ENCODE measurements at regions not wholly inside any gene's neighbourhood (a gene's known extent, or its start where the extent isn't known, plus 50 kb on each side); places are given as distances from the start of the nearest gene placed in this dataset.

DNA sequence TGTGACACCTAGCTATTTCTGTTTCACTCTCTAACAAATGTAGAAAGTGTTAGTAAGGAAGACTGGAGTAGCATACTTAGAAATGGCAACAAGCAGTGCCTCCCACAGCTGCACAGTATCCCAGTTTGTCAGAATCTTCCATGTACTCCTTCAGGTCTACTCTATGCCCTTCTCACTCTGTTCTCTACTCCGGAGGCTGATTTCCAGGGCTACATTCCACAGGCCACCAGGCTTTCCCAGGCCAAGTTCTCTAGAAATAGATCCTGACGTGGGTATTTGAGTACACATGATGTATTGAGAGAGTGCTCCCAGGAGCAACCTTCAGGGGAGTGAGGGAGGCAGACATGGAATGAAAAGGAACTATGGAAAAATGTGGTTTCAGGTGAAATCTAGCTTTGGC is 177.3 kb upstream of the GK2 start:
- TF ChIP-seq, protein P1, sequence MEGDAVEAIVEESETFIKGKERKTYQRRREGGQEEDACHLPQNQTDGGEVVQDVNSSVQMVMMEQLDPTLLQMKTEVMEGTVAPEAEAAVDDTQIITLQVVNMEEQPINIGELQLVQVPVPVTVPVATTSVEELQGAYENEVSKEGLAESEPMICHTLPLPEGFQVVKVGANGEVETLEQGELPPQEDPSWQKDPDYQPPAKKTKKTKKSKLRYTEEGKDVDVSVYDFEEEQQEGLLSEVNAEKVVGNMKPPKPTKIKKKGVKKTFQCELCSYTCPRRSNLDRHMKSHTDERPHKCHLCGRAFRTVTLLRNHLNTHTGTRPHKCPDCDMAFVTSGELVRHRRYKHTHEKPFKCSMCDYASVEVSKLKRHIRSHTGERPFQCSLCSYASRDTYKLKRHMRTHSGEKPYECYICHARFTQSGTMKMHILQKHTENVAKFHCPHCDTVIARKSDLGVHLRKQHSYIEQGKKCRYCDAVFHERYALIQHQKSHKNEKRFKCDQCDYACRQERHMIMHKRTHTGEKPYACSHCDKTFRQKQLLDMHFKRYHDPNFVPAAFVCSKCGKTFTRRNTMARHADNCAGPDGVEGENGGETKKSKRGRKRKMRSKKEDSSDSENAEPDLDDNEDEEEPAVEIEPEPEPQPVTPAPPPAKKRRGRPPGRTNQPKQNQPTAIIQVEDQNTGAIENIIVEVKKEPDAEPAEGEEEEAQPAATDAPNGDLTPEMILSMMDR (IDR thresholded peaks at IDR 0.05), result no peak
- TF ChIP-seq, protein P2, sequence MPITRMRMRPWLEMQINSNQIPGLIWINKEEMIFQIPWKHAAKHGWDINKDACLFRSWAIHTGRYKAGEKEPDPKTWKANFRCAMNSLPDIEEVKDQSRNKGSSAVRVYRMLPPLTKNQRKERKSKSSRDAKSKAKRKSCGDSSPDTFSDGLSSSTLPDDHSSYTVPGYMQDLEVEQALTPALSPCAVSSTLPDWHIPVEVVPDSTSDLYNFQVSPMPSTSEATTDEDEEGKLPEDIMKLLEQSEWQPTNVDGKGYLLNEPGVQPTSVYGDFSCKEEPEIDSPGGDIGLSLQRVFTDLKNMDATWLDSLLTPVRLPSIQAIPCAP (CRISPR knock-in tag; IDR thresholded peaks at IDR 0.05), result no peak
- no peak for TF ChIP-seq CREM (CRISPR knock-in tag; IDR thresholded peaks at IDR 0.05)
